GM21515 (cell line): ENCODE measurements at regions not wholly inside any gene's neighbourhood (a gene's known extent, or its start where the extent isn't known, plus 50 kb on each side); places are given as distances from the start of the nearest gene placed in this dataset.

Experiments used
- ATAC-seq: cut with Tn5 transposase; IDR thresholded peaks from one replicate; pipeline ENCODE4 v1.9.1; 2021; ENCODE audit not compliant: unreplicated experiment

DNA sequence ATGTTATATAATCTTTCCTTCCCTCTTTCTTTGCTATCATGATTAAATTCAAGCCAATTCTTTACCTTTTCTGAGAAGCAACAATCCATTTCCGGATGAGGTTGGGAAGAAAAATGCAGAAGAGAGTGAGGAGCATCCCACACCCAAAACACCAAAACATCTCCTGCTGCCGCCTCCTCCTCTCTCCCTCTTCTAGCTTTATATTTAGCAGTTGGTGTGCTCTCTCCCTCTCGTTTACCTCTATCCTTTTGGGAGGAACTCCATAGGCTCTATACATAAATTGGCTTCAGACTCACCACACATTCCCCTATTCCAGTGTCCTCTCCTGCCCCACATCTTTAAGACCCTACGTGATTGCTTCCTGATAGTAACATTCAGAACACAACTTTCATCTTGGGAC lies 332.2 kb upstream of the PLXNA2 start:
- no peak for ATAC-seq

DNA sequence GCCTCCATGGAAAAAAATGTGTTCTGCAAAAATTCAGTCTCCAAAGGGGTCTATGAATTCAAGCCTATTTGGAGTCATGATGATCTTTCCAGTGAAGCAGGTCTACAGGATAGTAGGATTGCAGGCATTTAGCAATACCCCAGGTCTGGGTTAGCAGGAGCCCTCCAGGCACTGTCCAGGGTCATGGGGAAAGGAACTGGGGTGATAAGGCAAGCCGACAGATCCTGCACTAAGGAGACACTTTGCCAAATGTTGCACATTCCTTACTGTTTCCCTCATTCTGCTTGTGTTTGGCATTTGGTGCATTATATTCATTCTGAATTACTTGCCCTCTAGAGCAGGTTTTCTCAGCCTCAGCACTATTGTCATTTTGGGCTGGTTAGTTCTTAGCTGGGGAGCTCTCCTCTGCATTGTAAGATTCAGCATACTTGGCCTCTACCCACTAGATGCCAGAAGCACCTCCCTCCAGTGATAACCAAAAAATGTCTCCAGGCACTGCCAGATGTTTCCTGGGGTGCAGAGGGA lies 333.3 kb upstream of the PLXNA2 start:
- no peak for ATAC-seq

DNA sequence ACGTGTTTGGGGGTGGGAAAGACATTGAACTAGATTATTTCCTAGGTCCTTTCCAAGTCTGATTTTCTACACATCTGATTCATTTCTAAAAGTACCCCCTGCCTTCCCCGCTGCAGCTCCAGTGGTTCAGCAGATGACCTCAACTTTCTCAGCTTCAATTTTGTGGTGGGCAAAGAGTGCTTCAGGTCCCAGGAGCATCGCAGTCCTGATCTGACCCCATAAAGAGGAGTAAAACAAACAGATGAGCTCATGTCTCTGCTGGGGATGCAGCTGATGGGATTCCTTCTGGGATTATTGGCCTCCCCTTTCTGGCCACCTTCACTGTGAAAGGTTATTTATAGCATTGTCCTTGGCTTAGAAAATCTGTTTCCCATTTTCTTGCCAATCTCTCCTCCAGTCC lies 337.0 kb upstream of the PLXNA2 start:
- ATAC-seq, result no peak

DNA sequence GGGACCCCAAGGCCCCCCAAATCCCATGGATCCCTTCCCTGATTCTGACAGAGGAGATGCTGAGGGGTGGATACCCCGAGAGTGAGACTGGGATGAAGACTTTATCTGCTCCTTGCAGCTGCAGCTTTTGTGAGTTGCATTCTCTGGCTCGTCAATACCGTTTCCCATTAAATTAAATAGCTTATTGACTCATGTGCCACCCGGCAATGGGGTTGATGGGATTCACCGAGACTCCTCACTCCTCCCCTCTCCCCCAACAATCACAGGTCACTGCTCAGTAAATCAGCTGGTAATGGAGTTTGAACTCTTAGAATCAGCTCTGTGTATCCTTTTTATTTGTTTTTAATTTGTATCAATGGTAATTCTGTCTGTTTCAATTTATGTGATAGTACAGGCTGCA lies 337.5 kb upstream of the PLXNA2 start:
- no peak for ATAC-seq

DNA sequence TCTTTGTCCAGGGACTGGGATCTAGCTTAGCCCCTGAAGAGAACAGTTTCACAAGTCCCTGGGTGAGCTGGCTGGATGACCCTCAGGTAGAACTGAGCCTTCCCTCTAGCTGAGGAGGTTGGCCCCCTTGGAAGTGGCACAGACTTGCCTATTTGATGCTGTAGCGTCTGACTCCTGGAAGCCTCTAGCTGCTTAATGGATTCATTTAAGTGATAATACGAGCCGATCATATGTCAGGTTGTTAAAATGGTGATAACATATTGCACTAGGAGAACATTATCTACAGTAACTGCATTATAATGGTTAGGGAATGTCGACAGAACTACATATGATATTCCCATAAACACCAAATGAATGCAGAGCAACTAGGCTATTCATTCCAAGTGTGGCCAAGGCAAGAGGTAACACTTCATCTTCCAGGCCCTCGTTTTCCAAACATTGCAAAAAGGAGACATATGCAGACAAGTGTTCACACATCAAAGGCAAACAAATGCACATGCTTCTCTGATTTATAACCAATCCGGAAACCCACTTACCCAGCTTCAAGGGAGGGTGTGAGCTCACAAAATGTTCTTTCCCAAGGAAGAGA lies 340.1 kb upstream of the PLXNA2 start:
- ATAC-seq, result no peak

DNA sequence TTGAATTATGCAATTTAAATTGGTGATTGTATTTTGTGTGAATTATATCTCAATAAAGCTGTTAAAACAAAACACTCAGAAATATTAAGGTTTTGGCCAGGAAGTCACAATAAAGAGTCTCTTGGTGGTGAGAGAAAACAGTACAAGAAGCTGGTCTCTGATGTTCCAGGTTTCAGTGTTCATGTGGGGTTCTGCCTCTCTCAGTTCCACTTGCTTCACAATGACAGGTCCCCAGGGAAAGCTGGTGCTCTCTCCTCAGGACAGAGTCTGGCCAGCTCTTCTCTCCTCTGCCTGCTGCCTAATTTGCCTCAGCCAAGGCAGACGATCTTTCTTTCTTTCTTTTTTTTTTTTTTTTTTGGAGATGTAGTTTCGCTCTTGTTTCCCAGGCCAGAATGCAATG lies 342.9 kb upstream of the PLXNA2 start:
- ATAC-seq, result peak; percentile 98

DNA sequence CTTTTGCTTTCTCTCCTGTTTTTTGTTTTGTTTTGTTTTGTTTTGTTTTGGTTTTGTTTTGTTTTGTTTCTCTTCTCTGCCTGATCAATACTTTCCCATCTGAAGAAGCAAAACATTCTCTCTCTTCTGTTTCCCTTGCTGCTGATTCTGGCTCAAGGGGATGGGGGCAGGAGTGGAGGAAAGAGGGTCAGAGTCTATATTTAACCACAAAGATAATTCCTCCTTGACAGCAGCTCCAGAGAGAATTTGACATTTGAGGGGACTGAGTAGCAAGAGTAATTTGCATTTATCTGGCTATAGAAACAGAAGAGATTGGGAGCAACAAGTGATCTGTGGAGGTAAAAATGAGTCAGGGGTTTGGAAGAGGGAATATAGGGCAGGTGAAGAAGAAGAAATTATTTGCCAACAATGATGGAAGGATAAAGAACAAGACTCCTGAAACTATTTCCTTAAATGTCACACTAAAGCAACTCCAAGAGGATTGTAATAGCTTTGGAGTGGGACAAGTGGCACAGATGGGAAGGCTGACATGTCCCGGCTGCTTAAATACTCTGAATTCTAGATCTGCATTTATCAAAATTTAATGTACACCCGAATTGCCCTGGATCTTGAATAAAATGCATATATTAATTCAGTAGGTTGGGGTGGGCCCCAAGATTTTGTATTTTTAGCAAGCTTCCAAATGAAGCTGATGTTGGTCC lies 349.3 kb upstream of the PLXNA2 start:
- no peak for ATAC-seq

DNA sequence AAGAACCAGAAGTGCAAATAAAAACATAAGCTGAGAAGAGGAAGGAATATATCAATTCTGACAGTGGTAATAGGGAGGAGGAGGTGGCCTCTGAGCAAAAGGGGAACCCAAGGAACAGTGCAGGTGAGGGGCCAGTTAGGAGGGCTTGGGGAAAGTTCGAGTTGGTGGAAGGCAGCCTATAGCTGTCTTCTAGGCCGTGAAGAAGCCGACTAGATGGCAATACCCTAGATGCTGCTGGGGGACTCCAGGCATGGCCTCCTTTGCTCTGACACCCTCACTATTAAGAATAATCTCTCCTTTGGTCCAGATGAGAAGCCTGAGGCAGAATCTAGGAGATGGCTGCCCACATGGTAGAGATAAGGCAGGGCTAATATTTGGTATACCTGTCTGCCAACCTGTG lies 351.1 kb upstream of the PLXNA2 start:
- no peak for ATAC-seq

DNA sequence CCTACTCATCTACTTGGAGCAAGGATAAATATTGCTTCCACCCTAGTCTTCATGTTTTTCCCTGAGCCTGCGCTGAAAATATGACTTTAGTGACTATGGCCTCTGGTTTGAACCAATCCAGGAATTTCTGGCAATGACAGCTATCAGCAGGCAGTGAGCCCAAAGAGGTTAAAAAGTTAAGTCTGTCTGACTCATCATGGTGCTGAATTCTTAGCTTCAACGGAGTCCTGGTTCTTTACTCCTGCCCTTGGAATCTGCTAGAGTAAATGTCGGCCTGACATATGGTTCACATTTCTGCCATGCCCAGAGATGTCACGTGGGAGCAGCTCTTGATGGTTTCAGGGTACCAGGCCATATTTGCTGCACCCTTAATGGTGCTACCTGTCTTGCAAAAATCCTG lies 351.6 kb upstream of the PLXNA2 start:
- ATAC-seq, result no peak

DNA sequence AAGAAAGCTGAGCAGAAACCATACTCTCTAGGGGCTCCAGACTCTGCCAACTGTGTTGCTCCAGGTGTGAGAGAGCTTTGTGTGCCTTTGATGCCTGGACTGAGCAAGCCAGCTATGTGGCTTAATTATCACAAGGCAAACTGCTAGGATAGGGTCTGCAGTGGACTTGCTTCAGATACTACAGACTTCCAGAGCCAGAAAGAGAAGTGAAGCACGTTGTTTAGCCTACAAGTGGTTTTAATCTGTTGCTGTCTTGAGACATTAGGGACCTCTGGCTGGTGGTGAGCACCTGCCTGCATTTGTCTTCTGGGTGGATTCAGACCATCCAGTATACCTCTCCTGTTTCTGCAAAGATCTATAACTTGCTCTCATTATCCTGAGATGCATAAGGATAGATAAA lies 353.4 kb upstream of the PLXNA2 start:
- no peak for ATAC-seq

DNA sequence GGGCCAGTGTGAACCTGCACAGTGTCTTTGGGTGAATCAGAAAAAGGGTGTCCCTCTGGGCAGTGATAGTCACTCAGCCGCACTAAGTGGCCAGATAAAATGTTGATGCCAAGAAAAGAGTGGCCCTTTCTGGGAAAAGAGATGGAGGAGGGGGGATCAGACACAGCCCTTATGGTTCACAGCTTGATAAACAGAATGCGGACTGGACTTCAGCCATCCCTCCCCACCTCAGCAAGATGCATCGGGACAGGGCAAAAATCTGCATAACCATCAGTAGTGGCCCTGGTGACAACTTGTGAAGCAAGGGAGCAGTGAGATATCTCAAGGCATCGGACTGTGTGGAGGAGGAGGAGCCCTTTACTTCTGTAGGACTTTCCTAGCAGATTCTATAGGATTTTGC lies 353.8 kb upstream of the PLXNA2 start:
- no peak for ATAC-seq

DNA sequence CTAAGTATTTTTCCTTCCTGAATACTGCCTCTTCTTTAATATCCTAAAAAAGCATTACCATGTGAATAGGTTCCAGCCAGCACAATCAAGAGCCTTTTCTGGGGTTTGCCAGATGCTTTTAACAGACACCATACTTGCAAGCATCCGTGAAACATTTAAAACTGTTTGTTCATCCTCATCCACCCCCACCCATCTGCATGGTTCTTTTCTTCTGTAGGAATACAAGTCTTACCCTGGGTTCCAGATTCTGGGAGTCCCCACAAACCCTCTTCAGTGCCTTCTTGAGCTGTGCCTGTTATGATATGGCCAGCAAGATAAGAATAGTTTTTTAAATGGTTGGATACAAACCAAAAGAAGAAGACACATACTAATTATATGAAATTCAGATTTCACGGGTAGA lies 354.9 kb upstream of the PLXNA2 start:
- ATAC-seq, result no peak

DNA sequence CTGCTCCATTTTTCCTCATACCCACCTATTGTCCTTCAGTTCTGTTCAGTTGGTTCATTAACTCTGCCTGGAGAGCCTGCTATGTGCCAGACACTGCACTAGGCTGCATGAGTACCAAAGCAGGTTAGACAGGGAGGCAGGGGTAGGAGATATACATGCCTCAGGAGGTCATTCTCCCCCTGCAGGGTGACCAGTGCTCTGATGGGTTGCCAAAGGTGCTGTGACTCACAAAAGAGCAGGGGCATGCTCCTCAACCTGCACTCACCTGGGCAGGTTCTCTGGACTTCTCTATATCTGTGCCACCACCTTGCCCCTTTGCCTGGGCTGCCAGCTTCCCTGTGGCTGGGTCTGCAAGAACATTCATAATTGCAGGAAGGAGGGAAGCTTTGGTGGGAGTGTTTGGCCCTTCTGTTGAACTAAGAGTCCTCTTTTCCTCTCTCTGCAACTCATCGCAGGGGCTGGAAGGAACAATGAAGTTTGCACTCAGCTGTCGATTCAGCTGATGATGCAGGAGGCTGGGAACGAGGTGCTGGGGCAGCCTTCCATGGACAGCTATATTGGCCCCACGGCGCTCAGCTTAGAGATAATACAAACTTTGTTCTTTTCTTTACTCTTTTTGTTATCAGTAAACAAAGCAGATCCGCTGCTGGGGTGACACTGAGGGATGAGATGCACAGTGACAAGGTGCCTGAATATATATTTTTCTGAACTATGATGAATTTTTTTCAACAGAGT lies 356.4 kb upstream of the PLXNA2 start:
- ATAC-seq, result no peak

DNA sequence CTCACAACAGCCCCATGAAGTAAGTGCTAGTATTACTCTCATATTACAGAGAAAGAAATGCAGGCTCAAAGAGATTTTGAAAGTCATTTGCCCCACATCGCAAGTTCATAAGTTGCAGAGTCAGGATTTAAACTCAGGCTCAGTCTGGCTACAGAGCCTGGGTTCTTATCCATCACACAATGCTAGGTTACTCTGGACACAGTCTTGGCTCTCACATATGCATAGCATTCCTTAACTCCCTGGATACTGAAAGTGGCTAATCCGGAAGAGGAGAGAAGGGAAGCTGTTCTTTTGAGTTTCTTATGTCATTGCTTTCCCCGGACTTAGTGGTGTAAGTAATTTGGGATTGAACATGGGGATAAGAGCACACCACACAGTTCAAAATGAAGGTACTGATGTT lies 357.4 kb upstream of the PLXNA2 start:
- ATAC-seq, result no peak

DNA sequence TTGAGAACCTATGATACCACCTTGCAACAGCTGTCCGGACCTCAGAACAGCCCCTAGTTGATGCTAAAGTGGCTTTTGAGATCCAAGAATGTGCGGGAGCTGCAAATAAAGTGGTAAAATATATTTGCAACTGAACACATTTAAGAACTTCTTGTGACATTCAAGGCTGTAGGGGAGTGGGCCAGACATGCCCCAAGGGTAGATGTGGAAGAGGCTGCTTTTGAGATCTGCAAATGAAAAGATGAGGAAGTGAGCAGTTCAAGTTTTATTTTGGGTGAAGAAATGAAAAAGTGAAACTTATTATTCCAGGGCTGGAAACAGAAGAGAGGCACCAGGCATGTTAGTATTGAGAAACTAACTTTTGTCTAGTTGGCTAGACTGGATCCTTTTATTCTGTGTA lies 359.5 kb upstream of the PLXNA2 start:
- no peak for ATAC-seq

DNA sequence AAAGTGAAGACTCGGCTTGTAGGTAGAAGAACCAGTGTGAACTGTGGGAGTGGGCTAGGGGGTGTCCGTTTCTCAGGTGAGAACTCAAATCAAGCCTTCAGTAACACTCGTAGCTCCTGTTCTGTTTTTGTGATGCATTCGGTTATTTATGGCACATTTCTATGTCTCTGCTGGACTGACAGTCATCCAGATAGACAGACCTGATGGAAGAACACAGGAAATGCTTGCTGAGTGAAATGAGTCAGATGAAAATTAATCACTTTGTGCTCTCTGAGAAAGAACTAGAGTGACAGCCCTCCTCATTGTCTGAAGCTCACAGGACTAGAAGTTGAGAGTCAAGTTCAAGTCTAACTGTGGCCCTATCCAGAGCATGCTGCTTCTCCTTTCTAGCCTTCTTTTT lies 360.1 kb upstream of the PLXNA2 start:
- peak; percentile 94 for ATAC-seq

DNA sequence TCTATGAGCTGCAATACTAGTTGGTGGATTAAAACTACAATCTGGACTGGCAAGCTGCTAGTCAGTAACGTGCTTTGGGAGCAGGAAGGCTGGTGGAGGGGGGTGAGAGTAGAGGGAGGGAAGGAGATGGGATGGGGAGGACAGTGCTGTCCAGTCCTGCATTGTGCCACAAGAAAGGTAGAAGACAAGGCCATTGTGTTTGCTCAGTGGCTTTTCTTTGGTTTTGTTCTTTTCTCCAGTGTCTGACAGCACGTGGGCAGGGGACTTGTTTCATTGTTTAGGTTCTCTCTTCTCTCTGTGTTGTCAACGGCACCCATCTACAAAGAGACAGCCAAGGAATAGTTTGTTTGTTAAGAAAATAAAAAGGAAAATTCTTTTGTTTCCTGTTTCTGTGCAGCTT lies 362.8 kb upstream of the PLXNA2 start:
- no peak for ATAC-seq

DNA sequence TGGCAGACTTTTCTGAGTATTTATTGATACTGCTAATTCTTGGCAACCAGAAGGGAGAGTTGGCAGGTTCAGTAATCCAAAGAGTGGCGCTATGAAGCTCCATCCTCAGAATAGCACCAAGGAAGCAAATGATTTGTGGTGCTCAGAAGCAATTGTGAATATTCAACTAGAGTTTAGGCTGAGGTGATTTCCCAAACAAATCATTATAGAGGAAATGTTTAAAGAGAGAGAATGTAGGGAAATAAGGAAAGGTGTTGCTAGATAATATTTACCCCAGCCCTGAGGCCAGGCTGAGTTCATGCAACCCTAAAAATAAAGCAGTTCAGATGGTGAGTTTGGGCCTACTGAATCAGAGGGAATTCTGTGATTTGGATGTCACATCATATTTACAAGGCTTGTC lies 363.4 kb upstream of the PLXNA2 start:
- ATAC-seq, result no peak

DNA sequence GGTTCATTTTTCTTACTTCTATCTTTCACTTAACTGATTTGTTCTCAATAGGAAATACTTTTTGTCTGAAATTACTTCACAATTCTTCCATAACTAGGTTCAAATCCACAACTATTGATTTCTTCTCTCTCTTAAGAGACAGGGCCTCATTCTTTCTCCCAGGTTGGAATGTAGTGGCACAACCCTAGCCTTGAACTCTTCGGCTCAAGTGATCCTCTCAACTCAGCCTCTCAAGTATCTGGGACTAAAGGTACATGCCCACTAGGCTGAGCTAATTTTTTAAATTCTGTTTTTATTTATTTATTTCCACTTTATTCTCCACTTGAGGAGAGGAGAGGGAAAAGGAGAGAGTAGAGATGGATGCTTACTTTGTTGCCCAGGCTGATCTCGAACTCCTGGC lies 370.4 kb upstream of the PLXNA2 start:
- ATAC-seq, result no peak

DNA sequence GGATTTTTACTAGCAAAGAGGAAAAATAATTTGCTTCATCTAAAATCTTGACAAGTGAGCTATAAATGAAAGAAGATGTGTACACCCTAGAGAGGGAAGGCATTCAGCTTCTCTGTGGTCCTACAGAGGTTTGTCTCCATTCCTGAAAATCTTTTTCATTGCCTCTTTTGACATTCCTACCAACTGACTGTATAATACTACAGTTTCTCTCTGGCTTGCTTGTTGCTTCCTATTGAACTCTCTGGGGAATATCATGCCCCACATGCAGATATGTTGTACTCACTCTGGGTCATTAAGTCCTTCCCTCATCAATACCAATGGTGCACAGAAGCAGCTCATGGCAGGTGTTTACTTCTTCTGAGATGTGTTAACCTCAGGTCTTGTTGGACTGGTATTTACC lies 371.2 kb upstream of the PLXNA2 start:
- no peak for ATAC-seq

DNA sequence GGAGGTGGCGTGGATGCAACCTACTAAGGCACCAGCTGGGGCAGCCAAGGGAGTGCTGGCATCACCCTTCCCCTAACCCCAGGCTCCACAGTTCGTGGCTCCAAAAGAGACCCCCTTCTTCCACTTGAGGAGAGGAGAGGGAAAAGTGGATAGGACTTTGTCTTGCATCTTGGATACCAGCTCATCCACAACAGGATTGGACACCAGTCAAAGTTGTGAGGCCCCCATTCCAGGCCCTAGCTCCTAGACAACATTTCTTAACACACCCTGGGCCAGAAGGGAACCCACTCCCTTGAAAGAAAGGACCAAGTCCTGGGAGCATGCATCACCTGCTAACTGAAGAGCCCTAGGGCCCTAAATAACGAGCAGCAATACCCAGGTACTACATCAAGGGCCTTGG lies 372.6 kb upstream of the PLXNA2 start:
- ATAC-seq, result no peak
